Omental fat pad (tissue), 3 donors: ENCODE measurements at regions not wholly inside any gene's neighbourhood (a gene's known extent, or its start where the extent isn't known, plus 50 kb on each side); places are given as distances from the start of the nearest gene placed in this dataset.
"Not testable (repeated sequence)": the region's sequence is repeated elsewhere in the genome, so short reads cannot be mapped to it uniquely, and the experiment has no call there.

Experiments used
- ATAC-seq: fragments of 150-250 bp; one replicate; pipeline ENCODE4 v1.9.1; 2016; ENCODE audit warnings: mild to moderate bottlenecking, moderate library complexity; ENCODE audit not compliant: low FRiP score
- DNase-seq: peaks from one replicate; pipeline ENCODE4 v3.0.0-alpha.2; 2019; ENCODE audit warnings: low spot score
- TF ChIP-seq, protein P1 (sequence below), 3 donors: fragments of 450-650 bp; IDR thresholded peaks; one replicate each; pipeline ENCODE4 v1.5.1; 2016 to 2017; ENCODE audit warnings: antibody characterized with exemption in 3 of 3, mild to moderate bottlenecking in 3 of 3, moderate library complexity in 2 of 3

DNA sequence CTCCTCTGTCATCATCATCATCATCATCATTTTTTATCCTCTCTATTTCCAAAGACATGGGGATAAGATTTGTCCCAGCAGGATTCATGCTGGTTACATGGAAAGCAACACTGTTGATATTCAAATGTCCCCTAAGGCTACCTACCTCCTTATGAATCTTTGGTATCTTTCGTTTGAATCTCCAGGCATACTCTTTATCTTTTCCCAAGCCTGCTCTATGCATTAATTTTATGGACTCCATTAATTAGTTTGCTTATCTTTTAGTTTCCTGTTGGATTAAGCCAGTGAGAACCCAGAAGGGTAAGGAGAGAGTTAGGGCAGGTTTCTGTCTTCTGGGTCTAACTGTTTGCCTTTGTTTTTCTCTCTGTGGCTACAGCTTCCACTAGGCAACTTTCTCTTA lies 129.6 kb upstream of the GOT2 start:
- TF ChIP-seq, protein P1, sequence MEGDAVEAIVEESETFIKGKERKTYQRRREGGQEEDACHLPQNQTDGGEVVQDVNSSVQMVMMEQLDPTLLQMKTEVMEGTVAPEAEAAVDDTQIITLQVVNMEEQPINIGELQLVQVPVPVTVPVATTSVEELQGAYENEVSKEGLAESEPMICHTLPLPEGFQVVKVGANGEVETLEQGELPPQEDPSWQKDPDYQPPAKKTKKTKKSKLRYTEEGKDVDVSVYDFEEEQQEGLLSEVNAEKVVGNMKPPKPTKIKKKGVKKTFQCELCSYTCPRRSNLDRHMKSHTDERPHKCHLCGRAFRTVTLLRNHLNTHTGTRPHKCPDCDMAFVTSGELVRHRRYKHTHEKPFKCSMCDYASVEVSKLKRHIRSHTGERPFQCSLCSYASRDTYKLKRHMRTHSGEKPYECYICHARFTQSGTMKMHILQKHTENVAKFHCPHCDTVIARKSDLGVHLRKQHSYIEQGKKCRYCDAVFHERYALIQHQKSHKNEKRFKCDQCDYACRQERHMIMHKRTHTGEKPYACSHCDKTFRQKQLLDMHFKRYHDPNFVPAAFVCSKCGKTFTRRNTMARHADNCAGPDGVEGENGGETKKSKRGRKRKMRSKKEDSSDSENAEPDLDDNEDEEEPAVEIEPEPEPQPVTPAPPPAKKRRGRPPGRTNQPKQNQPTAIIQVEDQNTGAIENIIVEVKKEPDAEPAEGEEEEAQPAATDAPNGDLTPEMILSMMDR (IDR thresholded peaks at IDR 0.05), result no peak
- ATAC-seq (no peak), DNase-seq (no peak)

DNA sequence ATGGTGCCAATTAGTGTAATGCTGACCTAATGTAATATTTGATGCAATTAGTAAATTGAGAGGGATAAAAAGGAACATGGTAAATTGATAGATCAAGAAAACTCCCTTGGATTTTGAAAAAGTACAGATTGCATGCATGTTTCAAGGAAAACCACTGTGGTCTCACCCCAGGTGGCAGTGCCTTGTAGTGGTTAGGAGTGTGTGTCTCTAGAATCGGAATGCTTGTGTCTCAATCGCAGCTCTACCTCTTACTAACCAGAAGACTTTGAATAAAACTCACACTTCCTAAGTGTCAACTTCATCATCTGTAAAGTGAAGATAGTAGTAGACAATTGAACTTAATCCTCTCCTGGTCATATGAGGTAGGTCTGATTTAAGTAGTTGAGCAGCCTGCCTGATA lies 128.9 kb upstream of the GOT2 start:
- no peak for ATAC-seq
- no peak for DNase-seq
- TF ChIP-seq, protein P1 (IDR thresholded peaks at IDR 0.05), result no peak

DNA sequence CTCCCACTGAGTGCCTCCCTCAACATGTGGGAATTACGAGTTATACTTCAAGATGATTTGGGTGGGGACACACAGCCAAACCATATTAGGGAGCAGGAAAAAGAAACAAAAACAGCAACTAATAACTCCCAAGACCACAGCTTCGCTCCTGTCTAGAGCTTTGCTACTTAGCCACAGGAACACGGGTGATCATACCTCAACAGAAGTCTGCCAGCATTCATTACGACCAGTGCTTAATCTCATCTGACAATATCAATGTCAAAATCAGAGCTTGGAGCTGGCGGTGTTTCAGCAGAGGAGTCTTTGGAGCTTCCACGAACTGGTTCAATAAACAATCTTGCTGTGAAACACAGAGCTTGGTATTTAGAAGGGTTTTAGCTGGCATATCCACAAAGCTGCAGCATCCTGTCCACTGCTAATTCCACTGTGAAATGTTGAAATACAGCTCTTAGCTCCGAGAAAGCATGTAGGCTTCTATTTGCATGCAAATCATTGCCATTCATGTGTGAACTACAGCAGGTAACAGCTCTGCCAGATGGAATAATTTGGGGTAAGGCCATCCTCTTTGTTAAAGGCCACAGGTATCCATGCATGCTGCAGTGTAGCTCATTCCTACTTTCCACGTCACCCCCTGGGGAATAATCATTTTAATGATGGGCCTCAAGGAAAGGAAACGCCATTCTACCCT lies 128.4 kb upstream of the GOT2 start:
- ATAC-seq (no peak), DNase-seq (no peak)
- TF ChIP-seq, protein P1 (IDR thresholded peaks at IDR 0.05), result no peak

DNA sequence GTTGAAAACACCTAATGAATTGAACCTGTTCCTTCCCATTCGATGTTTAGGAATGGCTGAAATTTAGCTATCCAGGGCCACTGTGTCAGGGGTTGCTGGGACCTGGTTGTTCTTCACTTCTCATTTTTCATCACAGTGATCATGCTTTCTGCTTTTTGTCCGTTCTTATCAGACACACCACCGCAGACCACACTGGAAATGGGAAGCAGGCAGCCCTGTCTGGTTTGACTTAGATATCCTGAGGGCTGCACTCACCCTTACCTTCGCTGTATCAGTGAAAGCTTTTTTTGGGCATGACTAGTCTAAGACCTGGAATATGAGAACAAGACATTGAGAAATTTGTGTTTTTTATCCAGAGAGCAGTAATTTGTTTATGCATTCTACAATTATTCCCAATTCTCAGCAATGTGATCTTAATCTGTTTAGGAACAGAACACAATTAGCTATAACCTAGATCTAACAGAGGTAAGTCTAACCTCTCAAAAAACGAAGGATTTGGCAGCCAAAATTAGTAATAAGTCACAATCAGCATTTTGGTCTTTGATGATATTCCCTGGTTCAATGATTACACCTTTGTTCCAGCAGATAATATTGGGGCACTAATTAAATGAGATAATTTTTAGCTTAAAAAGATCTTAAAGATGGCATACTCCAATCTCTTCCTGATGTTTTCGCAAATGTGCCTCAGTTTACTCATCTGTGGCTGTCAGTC lies 126.0 kb upstream of the GOT2 start:
- ATAC-seq (no peak), DNase-seq (no peak)
- TF ChIP-seq, protein P1 (IDR thresholded peaks at IDR 0.05), result no peak

DNA sequence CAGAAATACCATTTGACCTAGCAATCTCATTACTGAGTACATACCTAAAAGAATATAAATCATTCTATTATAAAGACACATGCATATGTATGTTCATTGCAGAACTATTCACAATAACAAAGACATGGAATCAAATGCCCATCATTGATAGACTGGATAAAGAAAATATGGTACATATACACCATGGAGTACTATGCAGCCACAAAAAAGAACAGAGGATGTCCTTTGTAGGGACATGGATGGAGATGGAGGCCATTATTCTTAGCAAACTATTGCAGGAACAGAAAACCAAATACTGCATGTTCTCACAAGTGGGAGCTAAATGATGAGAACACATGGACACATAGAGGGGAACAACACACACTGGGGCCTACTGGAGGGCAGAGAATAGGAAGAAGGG lies 124.5 kb upstream of the GOT2 start:
- ATAC-seq, DNase-seq: not testable (repeated sequence)

DNA sequence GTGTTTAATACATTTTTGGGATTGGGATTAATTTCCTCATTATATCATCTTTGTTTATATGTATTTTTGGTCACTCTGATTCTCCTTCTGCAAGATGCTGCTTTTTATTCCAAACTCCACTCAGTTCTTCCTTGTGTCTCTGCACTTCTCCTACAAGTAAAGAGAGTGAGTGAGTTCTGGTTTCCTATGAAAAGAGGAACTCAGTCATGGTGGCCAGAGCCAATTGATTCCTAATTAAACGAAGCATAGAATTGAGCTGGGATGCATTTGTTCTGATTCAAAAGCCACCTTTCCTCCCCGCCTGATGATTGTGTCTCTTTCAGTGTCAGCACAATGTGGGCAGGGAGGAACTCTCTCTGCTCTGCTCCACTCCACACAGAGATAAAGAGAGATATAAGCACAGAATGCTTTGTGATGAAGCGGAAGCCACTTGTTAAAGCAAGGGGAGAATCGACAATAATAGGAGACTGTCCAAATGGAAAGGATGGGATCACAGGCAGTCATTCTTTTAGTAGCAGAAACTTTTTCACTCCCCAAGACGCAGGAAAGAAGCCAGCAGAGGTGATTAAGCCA lies 121.3 kb upstream of the GOT2 start:
- no peak for ATAC-seq
- TF ChIP-seq, protein P1 (IDR thresholded peaks at IDR 0.05), result no peak

DNA sequence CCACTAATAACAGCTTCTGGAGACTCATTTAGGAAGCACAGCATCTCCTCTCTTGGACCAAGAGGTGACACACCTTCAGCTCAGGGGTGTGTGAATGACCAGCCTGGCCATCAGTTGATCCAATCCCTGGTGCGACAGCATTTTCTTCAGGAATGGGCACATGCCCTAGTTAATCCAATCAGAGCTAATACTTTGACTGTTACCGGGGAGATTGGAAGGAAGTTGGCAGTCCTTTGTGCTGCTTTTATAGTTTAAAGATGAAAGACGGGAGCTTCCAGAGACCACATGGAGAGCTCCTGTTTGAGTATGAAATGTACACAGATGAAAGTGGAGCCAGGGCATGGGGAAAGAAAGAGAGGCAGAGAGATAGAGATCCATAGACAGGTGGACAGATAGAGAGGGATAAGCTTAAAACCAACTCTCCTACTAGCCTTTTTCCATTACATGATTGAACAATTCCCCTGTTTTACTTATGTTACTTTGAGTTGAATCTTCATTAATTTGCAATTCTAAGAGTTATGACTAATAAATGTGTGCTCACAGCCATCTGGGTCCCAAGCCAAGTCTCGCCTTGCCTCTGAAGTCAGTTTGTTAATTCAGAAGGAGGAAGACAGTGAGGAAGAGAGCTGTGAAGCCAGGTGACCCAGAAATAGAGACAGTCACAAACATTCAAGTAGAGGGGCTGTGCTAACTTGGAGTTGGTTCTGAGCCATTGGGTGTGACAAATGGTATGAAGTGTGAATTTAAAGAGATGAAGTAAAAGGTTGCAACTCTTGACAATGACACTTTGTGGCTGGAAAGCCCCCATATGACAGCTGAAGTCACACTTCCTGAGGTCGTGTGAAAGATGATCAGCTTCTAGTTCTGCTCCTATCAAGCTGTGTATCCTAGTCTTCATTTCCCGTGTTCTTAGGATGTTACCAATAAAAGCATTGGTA lies 120.0 kb upstream of the GOT2 start:
- TF ChIP-seq, protein P1 (IDR thresholded peaks at IDR 0.05), result no peak
- ATAC-seq (no peak), DNase-seq (no peak)

More for the DNA sequence above, 121.3 kb upstream of the GOT2 start:
- no peak for DNase-seq
